Stimulated activated memory B cell treated with anti-CD40 and anti-IgM and Interleukin-4, amounts not matched to agents 10 μg/mL and 1 μg/mL and 100 μg/mL, for 72 hours (primary cell): ENCODE measurements at regions not wholly inside any gene's neighbourhood (a gene's known extent, or its start where the extent isn't known, plus 50 kb on each side); places are given as distances from the start of the nearest gene placed in this dataset.
"Not testable (repeated sequence)": the region's sequence is repeated elsewhere in the genome, so short reads cannot be mapped to it uniquely, and the experiment has no call there.

Source experiments
- ATAC-seq: fragments of 150-1000 bp; cut with Tn5 transposase; 2 replicates; pipeline ENCODE4 v1.10.0; 2021
- H3K27ac Mint-ChIP-seq: one replicate; pipeline ENCODE4 v1.8.0; 2022; ENCODE audit warnings: mild to moderate bottlenecking, mixed read lengths
- H3K27me3 Mint-ChIP-seq: one replicate; pipeline ENCODE4 v1.8.0; 2022; ENCODE audit warnings: mixed read lengths
- H3K36me3 Mint-ChIP-seq: one replicate; pipeline ENCODE4 v1.8.0; 2022; ENCODE audit warnings: mixed read lengths
- H3K4me1 Mint-ChIP-seq: one replicate; pipeline ENCODE4 v1.8.0; 2022; ENCODE audit warnings: mixed read lengths
- H3K4me3 Mint-ChIP-seq: one replicate; pipeline ENCODE4 v1.8.0; 2022; ENCODE audit warnings: mild to moderate bottlenecking, moderate library complexity, mixed read lengths
- H3K9me3 Mint-ChIP-seq: one replicate; pipeline ENCODE4 v1.8.0; 2022; ENCODE audit warnings: mixed read lengths

DNA sequence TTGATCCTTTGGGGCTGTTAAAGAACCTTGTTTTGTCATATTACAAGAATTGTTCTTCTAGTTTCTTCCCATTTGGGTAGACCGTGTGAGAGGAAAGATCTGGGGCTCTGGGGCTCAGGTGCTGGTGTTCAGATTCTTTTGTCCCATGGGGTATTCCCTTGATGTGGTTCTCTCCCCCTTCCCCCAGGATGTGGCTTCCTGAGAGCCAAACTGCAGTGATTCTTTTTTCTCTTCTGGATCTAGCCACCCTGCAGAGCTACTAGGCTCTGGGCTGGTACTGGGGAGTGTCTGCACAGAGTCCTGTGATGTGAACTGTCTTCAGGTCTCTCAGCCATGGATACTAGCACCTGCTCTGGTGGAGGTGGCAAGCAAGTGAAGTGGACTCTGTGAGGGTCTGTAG lies 480.5 kb upstream of the MAN1A1 start:
- Mint-ChIP-seq H3K4me1 (no peaks in the 10 kb centered on the region), H3K4me3 (no peak overlapping the region), H3K9me3 (no peaks in the 10 kb centered on the region), H3K27me3 (no peaks in the 10 kb centered on the region), H3K27ac (no peak overlapping the region), H3K36me3 (no peaks in the 10 kb centered on the region)
- no peak for ATAC-seq

DNA sequence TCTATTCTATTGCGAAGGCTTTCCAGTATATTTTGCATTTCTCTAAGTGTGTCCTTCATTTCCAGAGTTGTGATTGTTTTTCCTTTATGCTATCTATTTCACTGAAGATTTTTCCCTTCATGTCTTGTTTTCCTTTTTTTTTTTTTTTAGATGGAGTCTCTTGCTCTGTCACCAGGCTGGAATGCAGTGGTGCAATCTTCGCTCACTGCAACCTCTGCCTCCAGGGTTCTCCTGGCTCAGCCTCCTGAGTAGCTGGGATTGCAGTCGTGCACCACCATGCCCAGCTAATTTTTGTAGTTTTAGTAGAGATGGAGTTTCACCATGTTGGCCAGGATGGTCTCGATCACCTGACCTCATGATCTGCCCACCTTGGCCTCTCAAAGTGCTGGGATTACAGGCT lies 479.9 kb upstream of the MAN1A1 start:
- not testable (repeated sequence) for H3K36me3 Mint-ChIP-seq, H3K27ac Mint-ChIP-seq, H3K27me3 Mint-ChIP-seq, H3K4me1 Mint-ChIP-seq, H3K9me3 Mint-ChIP-seq, ATAC-seq, H3K4me3 Mint-ChIP-seq

DNA sequence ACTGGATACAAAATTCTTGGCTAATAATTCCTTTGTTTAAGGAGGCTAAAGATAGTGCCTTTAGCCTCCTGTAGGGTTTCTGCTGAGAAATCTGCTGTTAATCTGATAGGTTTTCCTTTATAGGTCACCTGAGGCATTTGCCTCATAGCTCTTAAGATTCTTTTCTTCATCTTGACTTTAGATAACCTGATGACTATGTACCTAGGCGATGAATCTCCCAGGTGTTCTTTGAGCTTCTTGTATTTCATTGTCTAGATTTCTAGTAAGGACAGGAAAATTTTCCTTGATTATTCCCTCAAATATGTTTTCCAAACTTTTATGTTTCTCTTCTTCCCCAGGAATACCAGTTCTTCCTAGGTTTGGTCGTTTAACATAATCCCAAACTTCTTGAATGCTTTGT lies 479.4 kb upstream of the MAN1A1 start:
- Mint-ChIP-seq H3K9me3 (no peaks in the 10 kb centered on the region), H3K4me3 (no peak overlapping the region), H3K27ac (no peak overlapping the region), H3K27me3 (no peaks in the 10 kb centered on the region), H3K4me1 (no peaks in the 10 kb centered on the region), H3K36me3 (no peaks in the 10 kb centered on the region)
- no peak for ATAC-seq

DNA sequence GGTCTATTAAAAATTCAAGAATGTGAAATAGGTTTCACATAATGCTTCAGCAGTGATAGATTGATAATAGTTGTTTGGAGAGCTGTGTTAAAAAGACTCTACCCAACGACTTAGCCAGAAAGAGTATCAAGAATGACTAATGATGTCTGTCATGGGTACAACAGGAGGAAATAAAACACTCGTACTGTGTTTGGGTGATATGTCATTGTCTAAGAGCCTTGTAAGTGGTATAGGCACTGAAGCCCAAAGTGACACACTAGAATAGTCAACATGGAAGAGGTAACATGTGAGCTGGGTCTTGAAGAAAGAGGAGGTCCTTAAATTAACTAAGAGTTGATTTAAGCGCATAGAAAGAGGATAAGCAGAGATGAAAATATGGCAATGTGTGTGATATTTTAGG lies 471.8 kb upstream of the MAN1A1 start:
- Mint-ChIP-seq H3K9me3 (no peaks in the 10 kb centered on the region), H3K27ac (no peak overlapping the region)
- ATAC-seq: no peak

DNA sequence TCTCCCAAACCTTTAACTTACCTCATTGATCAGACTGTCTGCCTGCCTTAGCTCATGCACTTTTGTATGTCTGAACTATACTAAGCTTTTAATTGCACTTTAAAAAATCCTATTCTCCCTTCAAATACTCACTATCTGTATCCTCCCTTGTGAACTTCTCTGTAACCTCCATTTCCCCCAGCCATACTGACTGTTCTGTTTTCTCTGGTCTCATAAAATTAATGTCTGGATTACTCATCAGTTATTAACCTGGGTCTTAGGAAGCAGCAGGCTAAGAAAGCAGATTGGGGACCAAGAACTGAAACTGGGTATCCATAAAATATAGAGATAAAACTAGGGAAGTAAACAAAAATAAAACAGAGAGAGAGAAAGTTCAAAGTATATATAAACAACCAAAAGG lies 469.3 kb upstream of the MAN1A1 start:
- Mint-ChIP-seq H3K27ac (no peak overlapping the region), H3K4me3 (no peak overlapping the region), H3K27me3 (no peaks in the 10 kb centered on the region), H3K36me3 (no peaks in the 10 kb centered on the region), H3K4me1 (no peaks in the 10 kb centered on the region), H3K9me3 (no peaks in the 10 kb centered on the region)
- ATAC-seq: no peak

More for the DNA sequence above, 471.8 kb upstream of the MAN1A1 start:
- Mint-ChIP-seq H3K4me1 (no peaks in the 10 kb centered on the region), H3K27me3 (no peaks in the 10 kb centered on the region), H3K4me3 (no peak overlapping the region), H3K36me3 (no peaks in the 10 kb centered on the region)

DNA sequence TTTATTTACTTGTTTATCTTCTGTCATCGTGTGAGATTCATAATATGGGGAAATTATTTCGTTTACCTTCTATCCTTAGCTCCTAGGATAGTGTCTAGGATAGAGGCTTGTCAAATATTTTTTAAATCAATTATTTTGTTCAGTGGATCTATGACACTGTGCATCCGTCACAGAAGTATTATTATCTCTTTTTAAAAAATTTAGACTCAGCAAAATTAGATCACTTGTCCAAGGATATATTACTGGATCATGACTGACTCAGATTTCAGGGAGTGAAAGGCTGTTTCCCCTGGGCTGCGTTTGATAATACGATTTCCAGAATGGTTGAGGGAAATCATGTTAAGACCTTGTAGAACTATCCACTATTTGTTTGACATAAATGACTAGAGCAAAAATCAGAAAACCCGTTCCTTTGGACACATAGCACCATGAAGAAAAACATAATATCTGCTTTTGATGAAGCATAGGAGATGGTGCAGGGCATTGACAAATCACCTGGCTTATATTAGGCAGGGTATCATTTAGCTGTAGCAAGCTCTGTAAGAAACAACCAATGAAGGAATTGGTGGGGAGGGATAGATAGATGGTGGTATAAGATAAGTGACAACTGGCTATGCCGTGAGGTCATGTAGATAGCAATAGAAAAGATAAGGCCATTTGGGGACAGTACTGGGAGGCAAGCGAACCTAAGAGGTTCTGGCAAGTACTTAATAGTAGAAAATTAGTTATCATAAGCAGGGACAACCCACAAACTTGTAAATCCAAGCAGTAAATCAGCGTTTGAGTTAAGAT lies 465.2 kb upstream of the MAN1A1 start:
- Mint-ChIP-seq H3K9me3 (no peaks in the 10 kb centered on the region), H3K27ac (no peak overlapping the region), H3K4me3 (no peak overlapping the region), H3K27me3 (no peaks in the 10 kb centered on the region), H3K4me1 (no peaks in the 10 kb centered on the region), H3K36me3 (no peaks in the 10 kb centered on the region)
- no peak for ATAC-seq

DNA sequence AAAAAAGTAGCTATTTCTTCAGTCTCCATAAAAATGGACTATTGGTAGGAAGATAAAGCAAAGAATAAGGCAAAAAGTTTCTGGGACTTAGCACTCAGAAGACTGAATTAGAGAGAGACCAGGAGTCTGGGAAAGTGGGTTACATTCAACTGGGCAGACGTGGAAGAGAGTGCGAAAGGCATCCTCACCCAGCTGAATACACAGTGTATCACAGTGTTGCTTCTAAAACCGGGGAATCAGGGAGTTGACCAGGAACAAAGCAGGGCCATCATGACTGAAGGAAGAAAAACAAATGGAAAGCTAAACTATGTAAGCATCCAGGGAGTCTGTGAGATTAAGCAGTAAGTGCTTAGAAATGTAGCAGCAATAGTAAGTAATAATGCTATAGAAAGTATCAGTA lies 452.9 kb upstream of the MAN1A1 start:
- no peak overlapping the region for H3K27ac Mint-ChIP-seq
- no peak overlapping the region for H3K4me3 Mint-ChIP-seq
- H3K4me1 Mint-ChIP-seq: no peaks in the 10 kb centered on the region
- H3K36me3 Mint-ChIP-seq: no peaks in the 10 kb centered on the region
- peaks cover 8% of the 10 kb centered on the region for H3K27me3 Mint-ChIP-seq
- no peaks in the 10 kb centered on the region for H3K9me3 Mint-ChIP-seq
- no peak for ATAC-seq

DNA sequence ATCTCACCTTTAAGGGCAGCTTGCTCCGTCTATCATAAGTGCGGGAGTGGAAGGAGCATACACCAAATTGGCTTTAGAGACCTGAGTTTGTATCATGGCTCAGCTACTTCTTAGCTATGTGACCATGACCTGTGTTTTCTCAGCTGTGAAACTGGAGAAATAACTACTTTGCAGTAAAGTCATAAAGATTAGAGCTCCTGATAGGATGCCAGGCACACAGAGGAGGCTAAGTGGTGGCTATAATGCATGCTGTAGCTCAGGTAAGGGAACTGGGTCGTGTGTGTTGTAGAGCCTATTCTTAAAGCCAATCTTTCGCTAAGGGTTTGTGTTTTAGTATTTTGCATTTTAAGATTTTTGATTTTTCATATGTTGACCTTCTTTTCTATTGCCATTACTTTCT lies 451.5 kb upstream of the MAN1A1 start:
- ATAC-seq: no peak
- H3K4me1 Mint-ChIP-seq: no peaks in the 10 kb centered on the region
- H3K27me3 Mint-ChIP-seq: peaks cover 8% of the 10 kb centered on the region
- no peak overlapping the region for H3K27ac Mint-ChIP-seq
- H3K9me3 Mint-ChIP-seq: no peaks in the 10 kb centered on the region
- no peak overlapping the region for H3K4me3 Mint-ChIP-seq
- no peaks in the 10 kb centered on the region for H3K36me3 Mint-ChIP-seq

DNA sequence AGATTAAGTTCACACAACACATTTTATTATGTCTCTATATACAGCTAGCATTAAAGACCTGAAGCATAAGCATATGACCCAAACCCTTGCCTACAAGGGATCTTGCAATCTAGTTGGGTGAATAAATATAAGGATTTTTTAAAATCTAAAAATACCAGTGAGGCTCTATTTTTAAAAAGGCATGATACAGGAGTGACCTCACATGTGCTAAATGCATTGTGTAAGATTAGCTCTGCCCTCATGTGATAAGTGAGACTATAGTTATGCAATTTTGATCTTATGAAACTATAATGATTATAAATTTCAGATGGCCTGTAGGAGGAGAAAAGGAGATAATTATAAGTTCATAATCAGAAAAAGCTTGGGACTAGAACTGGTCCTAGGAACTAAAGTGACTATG lies 451.0 kb upstream of the MAN1A1 start:
- no peaks in the 10 kb centered on the region for H3K4me1 Mint-ChIP-seq
- no peak overlapping the region for H3K4me3 Mint-ChIP-seq
- H3K27me3 Mint-ChIP-seq: peaks cover 6% of the 10 kb centered on the region
- no peaks in the 10 kb centered on the region for H3K36me3 Mint-ChIP-seq
- H3K27ac Mint-ChIP-seq: no peak overlapping the region
- H3K9me3 Mint-ChIP-seq: no peaks in the 10 kb centered on the region
- ATAC-seq: no peak

DNA sequence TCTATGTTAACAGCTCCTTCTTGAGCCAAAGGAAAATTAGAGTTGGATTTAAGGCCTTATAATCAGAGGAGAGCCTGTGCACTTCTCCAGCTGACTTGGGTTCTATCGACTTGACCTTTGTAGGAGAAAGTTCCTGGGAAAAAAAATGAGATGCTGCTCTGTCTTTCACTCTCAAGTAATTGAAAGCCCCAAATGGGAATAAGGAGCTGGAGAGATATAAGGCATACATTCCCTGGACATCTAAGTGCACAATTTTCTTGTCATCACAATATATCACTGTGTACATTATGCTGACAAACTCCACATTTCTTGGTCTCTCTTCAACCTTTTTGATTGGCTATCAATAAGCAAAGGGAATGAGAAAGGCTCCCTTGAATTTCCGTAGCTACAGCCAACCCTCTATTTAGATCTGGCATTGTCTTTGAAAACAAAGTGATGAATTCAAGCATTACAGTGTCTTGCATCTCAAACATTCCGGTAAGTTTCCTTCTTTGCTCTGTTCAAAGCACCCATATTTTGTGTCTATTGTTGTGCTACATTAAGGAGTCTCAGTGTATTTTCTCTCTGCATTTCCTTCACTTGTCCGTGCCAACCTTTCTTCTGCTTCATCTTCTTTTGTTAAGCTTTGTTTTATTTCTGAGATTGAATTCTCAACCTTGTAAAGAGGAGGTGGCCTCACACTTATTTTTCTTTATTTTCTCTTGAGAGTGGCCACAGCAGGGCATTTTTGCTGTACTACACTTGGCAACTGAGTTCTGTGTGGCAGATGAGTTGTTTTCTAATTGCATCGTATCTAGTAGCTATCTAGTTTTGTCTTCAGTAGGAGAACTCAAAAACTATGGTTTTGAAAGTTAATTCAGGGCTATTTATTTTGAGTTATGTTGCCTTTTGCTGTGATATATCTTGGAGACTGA lies 450.3 kb upstream of the MAN1A1 start:
- Mint-ChIP-seq H3K36me3 (no peaks in the 10 kb centered on the region), H3K27me3 (no peaks in the 10 kb centered on the region), H3K4me3 (no peak overlapping the region), H3K9me3 (no peaks in the 10 kb centered on the region), H3K27ac (no peak overlapping the region), H3K4me1 (no peaks in the 10 kb centered on the region)
- no peak for ATAC-seq

DNA sequence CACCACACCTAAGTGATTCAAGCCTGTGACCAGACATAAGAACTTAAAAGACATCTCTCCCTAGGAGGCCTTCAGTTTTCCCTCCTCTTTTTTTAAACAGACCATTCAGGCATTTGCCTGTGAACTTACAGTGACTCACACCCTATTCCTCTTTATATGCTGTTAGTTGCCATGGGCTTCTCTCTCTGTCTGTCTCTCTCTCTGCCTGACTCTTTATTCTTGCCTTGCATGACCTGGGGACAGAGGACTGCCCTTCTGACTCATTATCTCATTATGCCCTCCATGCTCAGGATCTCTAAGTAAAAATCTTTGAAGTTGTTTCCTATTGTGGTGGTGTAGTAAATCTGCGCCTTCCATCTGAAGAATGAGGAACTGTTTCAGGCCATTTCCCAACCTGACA lies 442.2 kb upstream of the MAN1A1 start:
- Mint-ChIP-seq H3K27me3 (no peaks in the 10 kb centered on the region), H3K4me3 (no peak overlapping the region), H3K4me1 (no peaks in the 10 kb centered on the region), H3K36me3 (no peaks in the 10 kb centered on the region), H3K9me3 (no peaks in the 10 kb centered on the region), H3K27ac (no peak overlapping the region)
- ATAC-seq: no peak

DNA sequence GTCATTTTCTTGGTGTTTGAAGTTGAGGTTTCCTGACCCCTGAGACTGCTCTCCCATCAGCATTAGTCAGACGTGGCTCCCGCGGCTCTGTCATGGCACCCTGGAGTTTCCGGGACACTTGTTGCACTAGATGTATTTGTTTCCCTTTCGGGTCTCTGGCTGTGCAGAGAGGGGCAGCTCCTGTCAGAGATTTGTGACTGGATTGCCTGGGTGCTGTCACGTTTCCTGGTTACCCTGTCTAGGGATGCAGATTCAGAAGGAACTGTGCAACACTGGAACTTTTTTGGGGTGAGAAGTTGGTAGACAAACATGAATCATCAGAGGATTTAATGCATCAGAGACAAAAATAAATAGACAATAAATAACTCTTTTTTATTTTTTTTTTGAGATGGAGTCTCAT lies 431.8 kb upstream of the MAN1A1 start:
- H3K9me3 Mint-ChIP-seq: peaks cover 3% of the 10 kb centered on the region
- no peak overlapping the region for H3K4me3 Mint-ChIP-seq
- no peaks in the 10 kb centered on the region for H3K27me3 Mint-ChIP-seq
- no peaks in the 10 kb centered on the region for H3K4me1 Mint-ChIP-seq
- ATAC-seq: no peak
- H3K27ac Mint-ChIP-seq: no peak overlapping the region
- no peaks in the 10 kb centered on the region for H3K36me3 Mint-ChIP-seq

DNA sequence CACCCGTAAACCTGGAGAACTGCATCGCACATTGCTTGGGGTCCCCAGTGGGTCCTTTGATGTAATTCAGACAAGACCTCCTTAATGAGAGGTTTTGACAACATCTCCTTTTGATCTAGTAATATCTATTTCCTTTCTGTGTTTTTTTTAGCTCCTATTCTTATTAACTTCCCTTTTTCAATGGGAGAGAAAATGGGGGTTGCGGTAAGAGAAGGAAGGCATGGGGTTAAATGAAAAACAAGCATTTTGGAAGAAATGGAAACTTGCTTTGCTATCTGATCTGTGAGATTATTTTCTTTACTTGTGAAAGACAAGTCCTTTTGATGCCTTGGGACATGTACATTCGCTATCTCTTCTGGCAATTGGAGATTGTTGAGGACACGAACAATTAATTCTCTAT lies 418.6 kb upstream of the MAN1A1 start:
- Mint-ChIP-seq H3K4me1 (peaks cover 10% of the 10 kb centered on the region), H3K4me3 (no peak overlapping the region), H3K27me3 (no peaks in the 10 kb centered on the region), H3K36me3 (no peaks in the 10 kb centered on the region), H3K27ac (no peak overlapping the region), H3K9me3 (peaks cover 10% of the 10 kb centered on the region)
- ATAC-seq: no peak

DNA sequence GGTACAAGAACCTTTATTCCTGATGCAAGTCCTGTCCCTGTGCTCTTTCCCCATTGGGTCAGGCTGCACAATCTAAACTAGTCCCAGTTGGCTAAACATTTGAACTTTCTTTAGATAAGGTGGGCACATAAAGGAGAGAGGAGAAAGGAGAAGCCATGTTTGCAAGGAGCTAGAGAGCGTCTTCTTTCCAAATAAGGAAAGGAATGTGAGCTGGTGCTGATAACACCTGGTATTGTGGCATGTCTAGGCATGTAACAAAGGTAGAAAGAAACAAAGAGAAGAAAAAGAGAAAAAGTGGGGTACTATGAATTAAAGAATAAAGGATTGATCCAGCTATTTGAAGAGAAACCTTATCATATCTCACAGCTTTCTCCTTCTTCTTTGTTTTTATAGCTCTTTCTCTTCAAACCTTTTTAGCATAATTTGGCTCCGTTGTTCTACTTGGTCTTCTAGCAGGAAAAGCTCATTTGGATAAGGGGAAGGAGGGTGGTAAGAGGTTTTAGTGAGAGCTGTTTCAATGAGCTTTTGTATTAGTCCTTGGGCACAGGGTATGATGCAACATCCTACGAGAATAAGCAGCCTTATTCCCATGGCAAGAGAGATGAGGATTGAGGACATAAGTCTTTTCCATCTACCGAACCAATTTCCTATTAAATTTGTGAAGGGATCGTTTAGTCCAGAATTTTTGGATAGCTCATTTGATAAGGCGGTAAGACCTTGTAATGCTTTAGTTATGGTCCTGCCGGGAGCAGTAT lies 415.5 kb upstream of the MAN1A1 start:
- peaks cover 4% of the 10 kb centered on the region for H3K9me3 Mint-ChIP-seq
- H3K36me3 Mint-ChIP-seq: no peaks in the 10 kb centered on the region
- ATAC-seq: no peak
- no peak overlapping the region for H3K27ac Mint-ChIP-seq
- H3K27me3 Mint-ChIP-seq: no peaks in the 10 kb centered on the region
- no peak overlapping the region for H3K4me3 Mint-ChIP-seq
- H3K4me1 Mint-ChIP-seq: peaks cover 10% of the 10 kb centered on the region

DNA sequence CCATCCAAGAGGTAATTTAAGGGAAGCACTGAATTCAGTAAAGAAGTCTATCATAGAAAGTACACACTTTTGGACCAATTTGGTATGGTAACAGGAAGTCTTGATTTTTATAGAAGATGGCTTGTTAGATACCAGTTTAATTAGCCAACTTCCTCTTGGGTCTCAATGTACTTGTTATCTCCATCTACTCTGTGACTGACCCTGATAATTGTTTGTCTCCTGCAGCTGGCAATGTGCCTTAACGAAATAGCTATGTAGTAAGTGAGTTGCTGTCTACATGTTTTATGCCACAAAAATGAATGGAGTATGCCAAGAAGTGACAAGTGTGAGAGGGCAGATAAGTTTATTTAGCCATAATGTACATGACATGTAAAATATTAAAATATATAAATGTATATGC lies 410.5 kb upstream of the MAN1A1 start:
- peaks cover 17% of the 10 kb centered on the region for H3K27me3 Mint-ChIP-seq
- H3K36me3 Mint-ChIP-seq: no peaks in the 10 kb centered on the region
- no peak overlapping the region for H3K4me3 Mint-ChIP-seq
- H3K9me3 Mint-ChIP-seq: no peaks in the 10 kb centered on the region
- no peak overlapping the region for H3K27ac Mint-ChIP-seq
- H3K4me1 Mint-ChIP-seq: no peaks in the 10 kb centered on the region
- no peak for ATAC-seq
